HFF-Myc (cell line): ENCODE measurements at regions not wholly inside any gene's neighbourhood (a gene's known extent, or its start where the extent isn't known, plus 50 kb on each side); places are given as distances from the start of the nearest gene placed in this dataset.
"Not testable (repeated sequence)": the region's sequence is repeated elsewhere in the genome, so short reads cannot be mapped to it uniquely, and the experiment has no call there.

Experiments
- DNase-seq: peaks from one replicate; pipeline ENCODE4 v3.0.0-alpha.2; 2011; ENCODE audit warnings: low read depth; ENCODE audit errors: extremely low read depth
- H3K4me3 ChIP-seq: replicated peaks from 2 replicates; pipeline ENCODE4 v1.5.1; 2011; ENCODE audit warnings: low read depth, mild to moderate bottlenecking, control low read depth, low read length
- TF ChIP-seq, protein P1 (sequence below): IDR thresholded peaks from 2 replicates; pipeline ENCODE4 v1.5.1; 2012; ENCODE audit warnings: mild to moderate bottlenecking, low read depth, low read length, control low read depth; ENCODE audit errors: missing control alignments

- TF ChIP-seq, protein P1, sequence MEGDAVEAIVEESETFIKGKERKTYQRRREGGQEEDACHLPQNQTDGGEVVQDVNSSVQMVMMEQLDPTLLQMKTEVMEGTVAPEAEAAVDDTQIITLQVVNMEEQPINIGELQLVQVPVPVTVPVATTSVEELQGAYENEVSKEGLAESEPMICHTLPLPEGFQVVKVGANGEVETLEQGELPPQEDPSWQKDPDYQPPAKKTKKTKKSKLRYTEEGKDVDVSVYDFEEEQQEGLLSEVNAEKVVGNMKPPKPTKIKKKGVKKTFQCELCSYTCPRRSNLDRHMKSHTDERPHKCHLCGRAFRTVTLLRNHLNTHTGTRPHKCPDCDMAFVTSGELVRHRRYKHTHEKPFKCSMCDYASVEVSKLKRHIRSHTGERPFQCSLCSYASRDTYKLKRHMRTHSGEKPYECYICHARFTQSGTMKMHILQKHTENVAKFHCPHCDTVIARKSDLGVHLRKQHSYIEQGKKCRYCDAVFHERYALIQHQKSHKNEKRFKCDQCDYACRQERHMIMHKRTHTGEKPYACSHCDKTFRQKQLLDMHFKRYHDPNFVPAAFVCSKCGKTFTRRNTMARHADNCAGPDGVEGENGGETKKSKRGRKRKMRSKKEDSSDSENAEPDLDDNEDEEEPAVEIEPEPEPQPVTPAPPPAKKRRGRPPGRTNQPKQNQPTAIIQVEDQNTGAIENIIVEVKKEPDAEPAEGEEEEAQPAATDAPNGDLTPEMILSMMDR = no peak
- DNase-seq = no peak
- no peak overlapping the region for H3K4me3 ChIP-seq
Observed at GRCh38 chr2:17373741-17374140, 144.5 kb downstream of the RAD51AP2 start.

- H3K4me3 ChIP-seq = no peak overlapping the region
- no peak for DNase-seq
- TF ChIP-seq, protein P1 = no peak
Observed at GRCh38 chr2:17373041-17373440, 145.2 kb downstream of the RAD51AP2 start.

GRCh38 chr2:17363846-17364245 lies 154.4 kb downstream of the RAD51AP2 start:
- TF ChIP-seq, protein P1 = no peak
- DNase-seq = no peak
- H3K4me3 ChIP-seq = no peak overlapping the region

DNA sequence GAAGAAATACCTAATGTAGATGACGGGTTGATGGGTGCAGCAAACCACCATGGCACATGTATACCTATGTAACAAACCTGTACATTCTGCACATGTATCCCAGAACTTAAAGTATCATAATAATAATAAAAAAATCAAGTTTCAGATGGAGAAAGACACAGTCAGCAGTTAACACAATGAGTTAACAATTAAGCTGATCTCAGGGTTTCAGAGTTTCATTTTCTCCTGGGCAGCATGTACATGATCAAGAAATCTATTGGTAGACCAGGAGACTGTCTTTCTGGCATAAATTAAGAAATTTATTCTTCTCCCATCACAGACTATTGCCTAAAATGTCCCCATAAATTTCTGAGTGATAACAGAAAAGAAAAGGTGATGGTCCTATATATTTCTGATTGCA lies 155.3 kb downstream of the RAD51AP2 start:
- H3K4me3 ChIP-seq = no peak overlapping the region
- DNase-seq = no peak
- TF ChIP-seq, protein P1 = no peak

DNA sequence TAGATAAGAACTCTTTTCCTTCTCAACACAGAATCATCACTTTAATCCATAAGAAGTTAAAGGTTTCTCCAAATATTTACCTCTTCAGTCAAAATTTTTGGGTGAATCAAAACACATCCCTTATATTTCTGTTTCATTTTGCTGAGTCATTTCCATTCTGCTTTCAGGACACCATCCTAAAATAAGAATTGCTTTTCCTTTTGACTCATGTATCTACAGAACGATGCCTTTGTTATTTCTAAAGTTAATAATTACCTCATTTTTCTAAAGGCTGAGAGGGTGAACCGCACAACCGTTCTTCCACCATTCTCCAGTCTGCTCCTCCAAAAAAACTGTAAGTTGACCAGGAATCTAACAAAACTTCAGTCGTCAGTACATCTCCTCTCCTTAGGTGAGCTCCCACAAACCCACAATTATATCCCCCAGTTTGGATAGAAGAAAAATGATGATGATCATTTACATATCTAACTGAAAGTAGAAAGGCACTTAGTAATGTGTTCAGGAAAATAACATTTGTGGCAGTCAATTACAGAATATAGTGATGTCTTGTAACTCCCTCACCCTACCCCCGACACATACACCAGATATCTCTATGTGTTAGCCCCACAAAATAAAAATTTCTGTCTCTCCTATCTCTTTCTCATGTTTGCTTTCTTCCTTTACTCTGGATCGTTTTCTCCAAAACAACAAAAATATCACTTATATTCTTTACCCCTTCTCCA lies 162.5 kb downstream of the RAD51AP2 start:
- H3K4me3 ChIP-seq = no peak overlapping the region
- TF ChIP-seq, protein P1 = no peak
- no peak for DNase-seq

DNA sequence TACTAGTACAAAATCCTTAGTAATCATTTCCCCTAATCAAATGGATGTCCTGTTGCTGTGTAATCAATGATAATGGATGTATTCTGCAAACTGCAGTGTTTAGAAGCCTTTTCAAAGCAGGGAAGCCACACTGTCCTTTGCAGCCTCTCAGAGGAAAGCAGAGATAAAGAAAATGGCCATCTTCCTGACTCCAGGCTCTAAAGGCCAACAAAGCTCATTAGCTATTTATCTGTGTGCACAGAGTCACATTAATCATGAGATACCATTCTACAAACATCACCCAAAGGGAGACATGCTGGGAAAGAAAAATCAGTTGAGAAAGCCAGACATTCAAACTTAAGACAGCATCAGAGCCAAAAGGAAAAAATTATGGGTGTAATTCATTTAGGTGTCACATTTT lies 165.0 kb downstream of the RAD51AP2 start:
- no peak overlapping the region for H3K4me3 ChIP-seq
- TF ChIP-seq, protein P1 = no peak
- no peak for DNase-seq

DNA sequence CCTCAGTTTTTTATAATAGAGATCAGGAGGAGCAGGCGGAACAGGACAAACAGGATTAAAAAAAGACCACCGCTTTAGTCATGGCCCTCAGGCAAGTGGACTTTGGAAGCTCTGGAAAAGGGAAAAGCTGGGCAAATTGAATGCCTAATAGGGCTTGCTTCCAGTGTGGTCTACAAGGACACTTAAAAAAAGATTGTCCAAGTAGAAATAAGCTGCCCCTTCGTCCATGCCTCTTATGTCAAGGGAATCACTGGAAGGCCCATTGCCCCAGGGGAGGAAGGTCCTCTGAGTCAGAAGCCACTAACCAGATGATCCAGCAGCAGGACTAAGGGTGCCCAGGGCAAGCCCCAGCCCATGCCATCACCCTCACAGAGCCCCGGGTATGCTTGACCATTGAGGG lies 175.5 kb downstream of the RAD51AP2 start:
- not testable (repeated sequence) for DNase-seq, H3K4me3 ChIP-seq
